ACHN (cell line): ENCODE measurements at regions not wholly inside any gene's neighbourhood (a gene's known extent, or its start where the extent isn't known, plus 50 kb on each side); places are given as distances from the start of the nearest gene placed in this dataset.

Source experiments
- DNase-seq: peaks from one replicate; pipeline ENCODE4 v3.0.0-alpha.2; 2015
- in situ Hi-C: cut with HindIII; loops from 2 replicates; pipeline ENCODE4 v1.10.0; 2017; ENCODE audit warnings: low sequenced_read_pairs, low pct_ligation_motif_present, low pct_unique_long_range_greater_than_20kb

GRCh38 chr14:95420060-95420459 lies 96.4 kb downstream of the SYNE3 start:
- DNase-seq, result no peak
- in situ Hi-C loops, result no loop called here

GRCh38 chr14:95419569-95419968 lies 96.9 kb downstream of the SYNE3 start:
- no peak for DNase-seq
- in situ Hi-C loops, result no loop called here

- in situ Hi-C loops, result no loop called here
- DNase-seq, result no peak
Observed at GRCh38 chr14:95418858-95419257, 97.6 kb downstream of the SYNE3 start.

- no peak for DNase-seq
- in situ Hi-C loops, result no loop called here
Observed at GRCh38 chr14:95417492-95417891, 97.8 kb upstream of the CLMN start.

- in situ Hi-C loops, result no loop called here
- DNase-seq, result no peak
Observed at GRCh38 chr14:95415993-95416392, 96.3 kb upstream of the CLMN start.

GRCh38 chr14:95413289-95414215 lies 93.8 kb upstream of the CLMN start:
- in situ Hi-C loops, result no loop called here
- no peak for DNase-seq

GRCh38 chr14:95410838-95411237 lies 91.1 kb upstream of the CLMN start:
- in situ Hi-C loops, result no loop called here
- DNase-seq, result no peak

GRCh38 chr14:95409477-95410272 lies 90.0 kb upstream of the CLMN start:
- no peak for DNase-seq
- in situ Hi-C loops, result no loop called here

GRCh38 chr14:95408731-95409476 lies 89.2 kb upstream of the CLMN start:
- in situ Hi-C loops, result no loop called here

GRCh38 chr14:95407354-95407753 lies 87.6 kb upstream of the CLMN start:
- in situ Hi-C loops, result no loop called here

More at GRCh38 chr14:95408731-95409476, 89.2 kb upstream of the CLMN start:
- no peak for DNase-seq

GRCh38 chr14:95406756-95407277 lies 87.1 kb upstream of the CLMN start:
- in situ Hi-C loops, result no loop called here
- no peak for DNase-seq

More at GRCh38 chr14:95407354-95407753, 87.6 kb upstream of the CLMN start:
- DNase-seq, result no peak

- in situ Hi-C loops, result no loop called here
- DNase-seq, result no peak
Observed at GRCh38 chr14:95404583-95404982, 84.9 kb upstream of the CLMN start.

- DNase-seq, result no peak
- in situ Hi-C loops, result no loop called here
Observed at GRCh38 chr14:95402578-95402977, 82.9 kb upstream of the CLMN start.

- in situ Hi-C loops, result no loop called here
- DNase-seq, result no peak
Observed at GRCh38 chr14:95402176-95402575, 82.5 kb upstream of the CLMN start.

GRCh38 chr14:95398630-95399547 lies 79.2 kb upstream of the CLMN start:
- no peak for DNase-seq
- in situ Hi-C loops, result no loop called here

- in situ Hi-C loops, result no loop called here
- DNase-seq, result no peak
Observed at GRCh38 chr14:95397325-95397724, 77.6 kb upstream of the CLMN start.

GRCh38 chr14:95396221-95396620 lies 76.5 kb upstream of the CLMN start:
- in situ Hi-C loops, result no loop called here
- DNase-seq, result no peak
